ENCODE measurements at regions not wholly inside any gene's neighbourhood (a gene's known extent, or its start where the extent isn't known, plus 50 kb on each side); places are given as distances from the start of the nearest gene placed in this dataset.

GRCh38 chr7:18202315-18203045 is 174.8 kb upstream of the PRPS1L1 start (continued):
- TF ChIP-seq, protein P1, sequence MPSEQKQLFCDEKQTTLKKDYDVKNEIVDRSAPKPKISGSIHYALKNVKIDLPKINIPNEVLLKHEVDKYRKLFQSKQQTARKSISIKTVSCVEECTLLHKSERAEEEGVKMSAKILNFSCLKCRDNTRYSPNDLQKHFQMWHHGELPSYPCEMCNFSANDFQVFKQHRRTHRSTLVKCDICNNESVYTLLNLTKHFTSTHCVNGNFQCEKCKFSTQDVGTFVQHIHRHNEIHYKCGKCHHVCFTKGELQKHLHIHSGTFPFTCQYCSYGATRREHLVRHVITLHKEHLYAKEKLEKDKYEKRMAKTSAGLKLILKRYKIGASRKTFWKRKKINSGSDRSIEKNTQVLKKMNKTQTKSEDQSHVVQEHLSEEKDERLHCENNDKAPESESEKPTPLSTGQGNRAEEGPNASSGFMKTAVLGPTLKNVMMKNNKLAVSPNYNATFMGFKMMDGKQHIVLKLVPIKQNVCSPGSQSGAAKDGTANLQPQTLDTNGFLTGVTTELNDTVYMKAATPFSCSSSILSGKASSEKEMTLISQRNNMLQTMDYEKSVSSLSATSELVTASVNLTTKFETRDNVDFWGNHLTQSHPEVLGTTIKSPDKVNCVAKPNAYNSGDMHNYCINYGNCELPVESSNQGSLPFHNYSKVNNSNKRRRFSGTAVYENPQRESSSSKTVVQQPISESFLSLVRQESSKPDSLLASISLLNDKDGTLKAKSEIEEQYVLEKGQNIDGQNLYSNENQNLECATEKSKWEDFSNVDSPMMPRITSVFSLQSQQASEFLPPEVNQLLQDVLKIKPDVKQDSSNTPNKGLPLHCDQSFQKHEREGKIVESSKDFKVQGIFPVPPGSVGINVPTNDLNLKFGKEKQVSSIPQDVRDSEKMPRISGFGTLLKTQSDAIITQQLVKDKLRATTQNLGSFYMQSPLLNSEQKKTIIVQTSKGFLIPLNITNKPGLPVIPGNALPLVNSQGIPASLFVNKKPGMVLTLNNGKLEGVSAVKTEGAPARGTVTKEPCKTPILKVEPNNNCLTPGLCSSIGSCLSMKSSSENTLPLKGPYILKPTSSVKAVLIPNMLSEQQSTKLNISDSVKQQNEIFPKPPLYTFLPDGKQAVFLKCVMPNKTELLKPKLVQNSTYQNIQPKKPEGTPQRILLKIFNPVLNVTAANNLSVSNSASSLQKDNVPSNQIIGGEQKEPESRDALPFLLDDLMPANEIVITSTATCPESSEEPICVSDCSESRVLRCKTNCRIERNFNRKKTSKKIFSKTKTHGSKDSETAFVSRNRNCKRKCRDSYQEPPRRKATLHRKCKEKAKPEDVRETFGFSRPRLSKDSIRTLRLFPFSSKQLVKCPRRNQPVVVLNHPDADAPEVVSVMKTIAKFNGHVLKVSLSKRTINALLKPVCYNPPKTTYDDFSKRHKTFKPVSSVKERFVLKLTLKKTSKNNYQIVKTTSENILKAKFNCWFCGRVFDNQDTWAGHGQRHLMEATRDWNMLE (tag by site-specific recombination; conservative IDR thresholded peaks at IDR 0.05; ENCODE audit: low read depth) = no peak
- TF ChIP-seq BCL11A (tag by site-specific recombination; IDR thresholded peaks at IDR 0.05; ENCODE audit: low read depth) (no peak), PRDM4 (tag by site-specific recombination; IDR thresholded peaks at IDR 0.05) (no peak), ZNF747 (tag by site-specific recombination; IDR thresholded peaks at IDR 0.05) (no peak)

DNA sequence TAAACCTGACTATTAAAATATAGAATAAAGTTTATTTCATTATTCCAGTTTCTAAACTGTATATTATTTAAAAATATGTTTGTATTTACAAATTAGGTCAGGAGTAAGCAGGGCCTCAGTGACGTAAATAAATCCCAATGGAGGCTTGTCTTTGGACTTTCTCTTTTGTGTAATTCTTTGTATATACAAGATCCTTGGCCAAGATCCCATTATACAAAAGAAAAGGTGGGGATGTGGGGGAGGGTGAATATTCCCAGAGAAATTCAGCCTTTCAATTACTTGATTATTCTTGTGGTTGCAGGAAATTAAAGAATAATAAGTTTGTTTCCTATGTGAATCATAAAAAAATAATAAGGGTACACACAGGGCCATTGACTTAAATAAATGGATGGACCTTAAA is 178.7 kb upstream of the PRPS1L1 start:
- CTCF ChIA-PET = no interaction called here

More for the DNA sequence above, 178.7 kb upstream of the PRPS1L1 start:
- no peaks in the 10 kb centered on the region for H3K4me1 ChIP-seq (ENCODE audit: control insufficient read depth, insufficient read depth, low read length)
- H3K36me3 ChIP-seq (ENCODE audit: control insufficient read depth in 2 of 2, insufficient read depth in 1 of 2, low read length in 2 of 2) = no peaks in the 10 kb centered on the region
- POLR2A ChIA-PET = no interaction called here
- H3K27ac ChIP-seq (ENCODE audit: extremely low read depth, low read depth, low read length) = no peak overlapping the region
- H3K9me3 ChIP-seq (ENCODE audit: control insufficient read depth, insufficient read depth, low read depth, low read length) = no peaks in the 10 kb centered on the region
- TF ChIP-seq ZNF37A (tag by site-specific recombination; IDR thresholded peaks at IDR 0.05) (no peak), HOXD13 (CRISPR knock-in tag; IDR thresholded peaks at IDR 0.05; ENCODE audit: borderline replicate concordance) (no peak), GFI1B (tag by site-specific recombination; IDR thresholded peaks at IDR 0.05) (no peak), GLIS2 (tag by site-specific recombination; IDR thresholded peaks at IDR 0.05) (no peak), ZNF488 (tag by site-specific recombination; IDR thresholded peaks at IDR 0.05) (no peak), ZNF843 (tag by site-specific recombination; IDR thresholded peaks at IDR 0.05) (no peak), ZNF239 (tag by site-specific recombination; IDR thresholded peaks at IDR 0.05) (no peak), ZNF501 (tag by site-specific recombination; IDR thresholded peaks at IDR 0.05) (no peak), ZNF19 (tag by site-specific recombination; IDR thresholded peaks at IDR 0.05; ENCODE audit: low read depth) (no peak), YY2 (tag by site-specific recombination; IDR thresholded peaks at IDR 0.05) (no peak), ZNF133 (tag by site-specific recombination; IDR thresholded peaks at IDR 0.05) (no peak), PRDM2 (tag by site-specific recombination; IDR thresholded peaks at IDR 0.05; ENCODE audit: borderline replicate concordance) (no peak), ZNF391 (tag by site-specific recombination; IDR thresholded peaks at IDR 0.05; ENCODE audit: borderline replicate concordance, low read depth) (no peak), ZNF530 (tag by site-specific recombination; IDR thresholded peaks at IDR 0.05; ENCODE audit: low read depth) (no peak)
- TF ChIP-seq, protein P2, sequence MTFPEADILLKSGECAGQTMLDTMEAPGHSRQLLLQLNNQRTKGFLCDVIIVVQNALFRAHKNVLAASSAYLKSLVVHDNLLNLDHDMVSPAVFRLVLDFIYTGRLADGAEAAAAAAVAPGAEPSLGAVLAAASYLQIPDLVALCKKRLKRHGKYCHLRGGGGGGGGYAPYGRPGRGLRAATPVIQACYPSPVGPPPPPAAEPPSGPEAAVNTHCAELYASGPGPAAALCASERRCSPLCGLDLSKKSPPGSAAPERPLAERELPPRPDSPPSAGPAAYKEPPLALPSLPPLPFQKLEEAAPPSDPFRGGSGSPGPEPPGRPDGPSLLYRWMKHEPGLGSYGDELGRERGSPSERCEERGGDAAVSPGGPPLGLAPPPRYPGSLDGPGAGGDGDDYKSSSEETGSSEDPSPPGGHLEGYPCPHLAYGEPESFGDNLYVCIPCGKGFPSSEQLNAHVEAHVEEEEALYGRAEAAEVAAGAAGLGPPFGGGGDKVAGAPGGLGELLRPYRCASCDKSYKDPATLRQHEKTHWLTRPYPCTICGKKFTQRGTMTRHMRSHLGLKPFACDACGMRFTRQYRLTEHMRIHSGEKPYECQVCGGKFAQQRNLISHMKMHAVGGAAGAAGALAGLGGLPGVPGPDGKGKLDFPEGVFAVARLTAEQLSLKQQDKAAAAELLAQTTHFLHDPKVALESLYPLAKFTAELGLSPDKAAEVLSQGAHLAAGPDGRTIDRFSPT (tag by site-specific recombination; IDR thresholded peaks at IDR 0.05) = no peak
- no peak overlapping the region for H3K4me3 ChIP-seq (ENCODE audit: low read depth, low read length)
